HG02981 (cell line): ENCODE measurements at regions not wholly inside any gene's neighbourhood (a gene's known extent, or its start where the extent isn't known, plus 50 kb on each side); places are given as distances from the start of the nearest gene placed in this dataset.

Experiments used
- ATAC-seq: cut with Tn5 transposase; IDR thresholded peaks from one replicate; pipeline ENCODE4 v1.9.1; 2021; ENCODE audit warnings: mild to moderate bottlenecking, moderate library complexity; ENCODE audit not compliant: unreplicated experiment

DNA sequence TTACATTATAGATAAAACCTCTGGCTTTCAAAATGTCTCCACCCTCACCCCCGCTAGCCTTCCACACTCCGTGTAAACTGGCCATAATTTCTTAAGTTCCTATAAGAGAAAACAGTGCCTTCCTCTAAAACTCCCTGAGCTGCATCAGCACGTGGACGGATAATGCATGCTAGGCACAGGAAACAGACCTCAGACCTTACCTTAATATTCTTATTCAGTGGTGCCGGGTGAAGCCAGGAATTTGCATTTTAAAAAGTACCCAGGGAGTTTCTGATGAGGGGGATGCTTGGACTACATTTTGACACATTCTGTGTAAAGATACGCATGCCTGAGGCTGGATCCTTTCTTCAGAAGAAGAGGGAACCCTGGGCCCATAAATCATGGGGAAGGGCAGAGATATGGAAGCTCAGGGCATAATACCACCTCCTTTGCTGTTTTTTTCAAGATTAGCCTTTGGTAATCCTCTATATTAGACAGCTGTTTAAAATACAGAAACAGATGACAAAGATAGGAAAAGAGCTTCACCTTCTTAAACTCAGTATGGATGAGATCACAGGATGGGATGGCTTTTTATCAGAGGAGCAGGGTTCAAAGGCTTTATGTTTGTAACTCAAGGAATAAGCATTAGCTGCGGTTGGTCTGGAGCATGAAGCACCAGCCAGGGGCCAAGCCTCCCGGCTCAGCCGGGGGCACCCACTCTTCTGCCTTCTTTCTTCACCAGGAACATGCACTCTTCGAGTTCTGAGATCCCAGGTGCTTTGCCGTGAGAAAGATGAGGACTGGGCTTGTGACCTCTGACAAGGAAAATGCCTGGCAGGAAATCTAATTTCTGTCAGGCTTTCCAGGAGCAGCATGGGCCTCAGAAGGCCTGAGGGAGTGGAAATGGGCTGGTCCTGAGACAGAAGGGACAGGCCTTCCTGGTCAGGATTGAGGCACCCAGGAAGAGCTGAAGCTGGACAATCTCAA is 218.1 kb upstream of the SOX4 start:
- ATAC-seq = peak; percentile 58

DNA sequence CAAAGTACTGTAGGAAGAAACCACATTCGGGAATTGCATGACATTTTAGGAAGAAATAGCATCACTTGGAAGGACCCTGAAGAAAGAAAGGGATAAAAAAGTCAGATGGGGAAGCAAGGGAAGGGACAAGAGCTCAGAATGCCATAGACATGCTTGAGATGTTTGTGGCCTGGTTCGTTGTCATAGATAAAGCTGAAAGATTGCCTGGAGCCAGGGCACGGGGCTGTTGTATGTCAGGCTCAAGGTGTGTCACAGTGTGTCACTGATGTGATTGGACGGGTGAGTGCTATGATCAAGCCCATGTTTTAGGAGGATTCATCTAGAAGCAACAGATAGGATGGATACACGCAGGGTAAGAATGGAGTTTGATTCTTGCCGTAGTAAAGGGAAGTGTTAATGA is 216.2 kb upstream of the SOX4 start:
- no peak for ATAC-seq

GRCh38 chr6:21381331-21381963 is 212.1 kb upstream of the SOX4 start:
- no peak for ATAC-seq

DNA sequence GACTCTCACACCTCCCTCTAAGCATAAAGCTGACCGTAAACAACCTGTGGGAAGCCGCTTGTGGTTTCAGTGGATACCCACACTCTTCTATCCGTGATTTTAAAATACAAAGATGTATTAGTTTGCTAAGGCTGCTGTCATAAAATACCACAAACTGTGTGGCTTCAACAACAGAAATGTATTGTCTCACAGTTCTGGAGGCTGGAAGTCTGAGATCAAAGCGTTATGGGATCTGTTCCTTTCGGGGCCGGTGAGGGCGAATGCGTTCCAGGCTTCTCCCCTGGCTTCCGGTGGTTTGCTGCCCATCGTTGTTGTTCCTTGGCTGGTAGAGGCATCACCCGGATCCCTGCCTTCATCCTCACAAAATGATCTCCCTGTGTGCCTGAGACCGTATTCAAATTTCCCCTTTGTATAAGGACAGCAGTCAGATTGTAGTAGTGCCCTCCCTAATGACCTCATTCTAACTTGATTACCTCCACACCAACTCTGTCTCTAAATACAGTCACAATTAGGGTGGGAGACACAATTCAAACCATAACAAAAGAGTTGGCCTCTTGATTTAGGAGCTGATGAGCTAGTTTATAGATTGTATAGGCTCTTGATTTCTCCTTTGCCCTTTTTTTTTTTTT is 210.6 kb upstream of the SOX4 start:
- ATAC-seq = no peak

GRCh38 chr6:21383450-21384085 is 210.0 kb upstream of the SOX4 start:
- ATAC-seq = no peak

GRCh38 chr6:21384216-21384615 is 209.3 kb upstream of the SOX4 start:
- no peak for ATAC-seq

DNA sequence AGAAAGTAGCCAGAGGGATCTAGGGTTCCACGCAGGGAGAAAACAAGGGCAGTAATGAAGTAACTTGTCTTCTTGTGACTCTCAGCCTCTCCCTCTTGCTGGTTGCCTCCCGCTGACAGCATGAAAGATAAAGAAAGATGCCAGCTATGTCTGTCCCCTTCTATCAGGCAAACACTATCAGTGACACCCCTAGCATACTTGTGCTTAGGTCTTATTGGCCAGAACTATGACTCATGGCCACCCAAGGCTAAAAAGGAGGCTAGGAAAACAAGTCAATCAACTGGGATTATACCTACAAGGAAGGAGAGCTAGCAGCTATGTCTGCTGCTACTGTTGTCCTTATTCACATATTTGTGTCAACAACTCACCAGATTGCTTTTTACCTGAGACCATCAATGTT is 206.8 kb upstream of the SOX4 start:
- no peak for ATAC-seq

DNA sequence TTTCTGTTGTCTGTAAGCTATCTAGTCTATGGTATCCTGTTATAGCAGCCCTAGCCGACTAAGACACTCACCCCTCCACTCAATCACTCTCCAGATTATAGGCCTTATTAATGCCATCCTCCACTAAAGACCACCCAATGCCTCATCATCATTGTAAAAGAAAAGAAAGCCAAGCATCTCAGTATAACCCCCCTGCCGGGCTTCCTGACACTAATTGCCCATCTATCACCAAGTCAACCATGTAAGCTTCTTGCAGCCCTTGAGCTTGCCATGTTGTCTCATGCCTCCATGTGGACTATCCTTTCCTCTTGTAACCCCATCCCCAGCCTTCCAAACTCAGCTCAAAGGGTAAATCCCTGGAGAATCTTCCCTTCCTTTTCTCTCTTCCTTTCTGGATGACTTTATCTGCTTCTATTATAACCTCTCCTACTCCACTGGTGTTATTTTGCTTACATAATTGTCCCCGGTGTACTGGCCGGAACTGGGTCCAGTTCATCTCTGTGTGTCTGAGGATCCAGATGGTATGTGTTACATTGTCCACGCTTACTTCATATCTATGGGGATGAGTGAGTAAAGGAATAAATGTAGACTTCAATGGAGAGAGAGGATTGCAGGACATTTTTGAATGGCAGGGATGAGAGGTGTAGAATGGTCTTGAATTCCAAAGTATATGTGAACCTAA is 202.9 kb upstream of the SOX4 start:
- ATAC-seq = no peak

DNA sequence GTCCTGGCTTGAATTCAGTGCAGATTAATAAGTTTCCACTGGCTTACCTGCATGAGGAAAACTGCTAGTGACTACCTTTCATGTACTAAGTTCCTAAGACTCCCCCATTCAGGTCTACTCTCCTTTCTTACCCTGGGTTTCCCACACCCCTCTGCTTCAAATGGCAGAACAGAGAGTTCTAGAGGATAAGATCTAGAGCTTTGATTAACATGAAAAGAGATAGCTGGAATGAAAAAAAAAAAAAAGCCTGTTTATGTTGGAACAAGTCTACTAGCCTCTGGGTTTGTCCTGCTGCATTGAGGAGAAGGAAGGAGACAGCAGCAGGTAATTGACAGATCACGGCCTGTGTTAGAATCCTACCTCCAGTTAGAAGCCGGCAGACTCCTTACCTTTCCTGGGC is 201.4 kb upstream of the SOX4 start:
- ATAC-seq = no peak

DNA sequence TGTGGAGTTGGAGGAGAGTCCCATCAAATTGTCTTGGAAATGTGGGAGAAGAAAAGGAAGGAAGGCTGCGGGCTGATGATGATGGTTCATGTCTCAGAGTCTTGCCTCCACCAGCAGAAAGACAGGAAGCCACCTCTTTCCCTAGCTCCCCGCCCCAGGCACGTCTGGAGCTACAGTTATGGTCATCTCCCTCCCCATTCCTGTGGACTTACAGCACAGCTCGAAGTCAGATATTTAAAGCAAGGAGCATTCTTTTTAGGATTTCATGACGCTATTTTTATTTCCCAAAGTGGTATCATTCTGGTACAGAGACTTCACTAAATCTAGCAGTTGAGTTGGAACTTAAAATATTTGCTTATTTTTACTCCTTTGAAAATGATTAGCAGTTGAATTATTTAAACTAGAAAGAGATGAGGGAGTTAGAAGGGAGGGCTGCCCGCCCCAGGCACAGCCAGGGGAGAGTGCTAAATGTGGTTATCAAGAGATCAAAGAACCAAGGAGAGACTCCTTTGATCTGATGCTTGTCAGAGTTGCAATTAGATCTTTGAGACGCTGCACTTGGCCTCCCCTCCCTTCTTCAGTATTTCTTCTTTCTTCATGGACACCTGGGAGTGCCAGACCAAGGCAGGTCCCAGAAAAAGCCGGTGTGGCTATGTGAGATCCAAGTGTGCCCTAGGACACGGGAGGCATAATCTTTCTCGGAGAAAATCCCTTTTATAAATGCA is 199.9 kb upstream of the SOX4 start:
- ATAC-seq = no peak

GRCh38 chr6:21395121-21395520 is 198.4 kb upstream of the SOX4 start:
- no peak for ATAC-seq

DNA sequence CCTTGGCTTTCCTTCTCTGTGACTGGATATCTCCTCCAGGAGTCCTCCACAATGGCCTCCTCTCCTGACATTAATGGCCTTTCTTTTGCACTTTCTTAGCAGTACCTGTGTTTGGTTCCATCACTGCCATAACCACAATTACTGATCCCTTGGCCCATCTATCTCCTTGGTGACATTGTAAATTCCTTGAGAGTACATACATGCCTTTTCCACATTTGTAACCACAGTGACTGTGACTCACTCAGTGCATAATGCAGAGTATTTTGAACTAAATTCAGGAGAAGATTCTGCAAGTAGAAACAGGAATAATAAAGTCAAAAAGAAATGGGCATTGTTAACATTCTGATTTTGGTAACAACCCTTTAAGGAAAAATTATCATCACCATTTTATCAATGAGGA is 197.2 kb upstream of the SOX4 start:
- ATAC-seq = no peak

DNA sequence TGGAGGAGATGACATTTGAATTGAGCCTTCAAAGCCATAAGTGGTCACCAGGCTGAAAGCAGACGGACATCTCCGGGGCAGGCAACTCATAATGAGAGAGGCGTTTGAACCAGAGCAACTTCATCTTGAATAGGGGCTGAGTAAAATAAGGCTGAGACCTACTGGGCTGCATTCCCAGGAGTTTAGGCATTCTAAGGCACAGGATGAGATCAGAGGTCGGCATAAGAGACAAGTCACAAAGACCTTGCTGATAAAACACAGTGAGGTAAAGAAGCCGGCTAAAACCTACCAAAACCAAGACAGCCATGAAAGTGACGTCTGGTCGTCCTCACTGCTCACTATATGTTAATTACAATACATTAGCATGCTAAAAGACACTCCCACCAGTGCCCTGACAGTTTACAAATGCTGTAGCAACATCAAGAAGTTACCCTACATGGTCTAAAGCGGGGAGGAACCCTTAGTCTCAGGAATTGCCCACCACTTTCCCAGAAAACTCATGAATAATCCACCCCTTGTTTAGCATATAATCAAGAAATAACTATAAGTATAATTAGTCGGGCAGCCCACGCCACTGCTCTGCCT is 194.7 kb upstream of the SOX4 start:
- ATAC-seq = no peak

- ATAC-seq = peak; percentile 62
These were observed 191.2 kb upstream of the SOX4 start for GRCh38 chr6:21402368-21402767.

- ATAC-seq = peak; percentile 82
These were observed 189.0 kb upstream of the SOX4 start for GRCh38 chr6:21404577-21404976.

DNA sequence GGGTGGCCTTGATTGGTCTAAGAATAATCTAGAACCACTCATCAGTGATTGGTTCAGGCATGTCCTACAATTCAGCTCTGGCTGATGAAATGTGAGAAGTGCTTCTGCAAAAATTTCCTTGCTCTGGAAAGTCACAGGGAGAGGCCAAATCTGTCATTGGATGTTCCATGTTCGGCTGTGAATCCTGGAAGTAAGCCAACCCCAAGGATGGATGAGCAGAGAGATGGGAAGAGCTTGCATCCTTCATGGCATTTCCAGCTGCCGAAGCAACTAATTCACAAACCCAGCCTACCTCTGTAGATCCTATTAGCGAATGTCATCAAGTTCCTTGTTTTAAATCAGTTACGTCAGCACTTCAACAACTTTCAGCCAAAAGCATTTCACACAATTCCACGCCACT is 187.2 kb upstream of the SOX4 start:
- ATAC-seq = no peak

- ATAC-seq = no peak
These were observed 184.3 kb upstream of the SOX4 start for GRCh38 chr6:21409231-21409630.

DNA sequence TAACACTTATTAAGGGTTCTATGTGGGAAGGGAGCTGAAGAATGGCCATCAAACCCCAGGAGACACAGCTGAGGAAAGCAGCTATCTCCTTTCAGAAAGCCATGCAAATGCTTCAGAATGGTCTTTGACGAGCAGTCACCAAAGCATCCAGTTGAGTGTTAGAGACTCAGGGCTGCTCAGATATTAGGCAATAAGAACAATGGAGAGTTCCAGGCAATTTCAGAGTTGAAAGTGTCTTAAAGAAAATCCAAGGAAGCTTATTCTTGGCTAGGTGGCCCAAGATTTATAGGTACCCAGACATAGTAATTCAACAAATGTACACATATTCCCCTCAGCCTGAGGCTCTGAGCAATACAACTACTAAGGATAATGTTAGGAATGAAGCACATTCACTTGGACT is 180.1 kb upstream of the SOX4 start:
- no peak for ATAC-seq

DNA sequence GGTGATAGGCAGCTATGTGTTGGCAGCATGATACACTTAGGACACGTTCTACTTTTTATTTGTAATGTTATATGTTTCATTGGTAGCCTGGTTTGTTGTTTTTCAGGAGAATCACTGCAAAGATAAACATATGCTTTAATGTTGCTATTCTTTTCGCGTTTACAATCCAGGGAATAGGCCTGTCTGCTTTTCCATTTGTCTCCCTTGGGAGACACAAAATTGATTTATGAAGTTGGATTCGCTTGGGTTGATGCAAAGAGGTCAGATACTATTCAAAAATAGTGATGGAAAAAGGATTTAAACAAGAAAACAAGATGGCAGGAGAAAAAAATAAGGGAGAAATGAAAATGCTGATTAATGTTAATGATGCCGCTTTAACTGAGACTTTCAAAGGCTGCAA is 179.5 kb upstream of the SOX4 start:
- ATAC-seq = no peak
